ENCODE measurements at regions not wholly inside any gene's neighbourhood (a gene's known extent, or its start where the extent isn't known, plus 50 kb on each side); places are given as distances from the start of the nearest gene placed in this dataset.

GRCh38 chr21:25457946-25458345 lies 149.3 kb downstream of the MRPL39 start:
- Histone ChIP-seq H3K9ac (ENCODE audit: control insufficient read depth, extremely low read depth, insufficient read depth, low read length) (peak overlapping the region; percentile 20), H3K9me1 (ENCODE audit: control insufficient read depth, extremely low read depth, insufficient read depth, low read length) (no peaks in the 10 kb centered on the region), H3K79me2 (ENCODE audit: control insufficient read depth, insufficient read depth, low read length) (no peaks in the 10 kb centered on the region), H3K27ac (ENCODE audit: control insufficient read depth, insufficient read depth, low read length) (peak overlapping the region; percentile 57), H3K9me3 (ENCODE audit: control insufficient read depth, low read depth, low read length) (no peaks in the 10 kb centered on the region), H3K27me3 (ENCODE audit: control insufficient read depth, extremely low read depth, insufficient read depth, low read length) (no peaks in the 10 kb centered on the region), H3K4me1 (ENCODE audit: control insufficient read depth, extremely low read depth, insufficient read depth, low read length) (no peaks in the 10 kb centered on the region), H2AFZ (ENCODE audit: control insufficient read depth, low read length) (no peak overlapping the region), H3K36me3 (ENCODE audit: control insufficient read depth in 2 of 2, extremely low read depth in 1 of 2, insufficient read depth in 2 of 2, low read length in 2 of 2) (no peaks in the 10 kb centered on the region), H3K4me2 (ENCODE audit: control insufficient read depth, extremely low read depth, insufficient read depth, low read depth, low read length) (no peak overlapping the region), H3K4me3 (ENCODE audit: control insufficient read depth in 2 of 3, extremely low read depth in 1 of 3, insufficient read depth in 2 of 3, low read depth in 1 of 3, low read length in 3 of 3) (no peak overlapping the region), H4K20me1 (ENCODE audit: control insufficient read depth, extremely low read depth, insufficient read depth, low read length) (no peaks in the 10 kb centered on the region)
- dilution Hi-C loops (cut with MboI; ENCODE audit: extremely low pct_ligation_motif_present, low sequenced_read_pairs): no loop called here
- TF ChIP-seq CTCF (optimal IDR thresholded peaks at IDR 0.05 in 1 of 3, IDR thresholded peaks at IDR 0.05 in 1 of 3, conservative IDR thresholded peaks at IDR 0.05 in 1 of 3; ENCODE audit: extremely low read depth in 1 of 3, insufficient read depth in 2 of 3, low read length in 3 of 3) (no peak), EZH2 (IDR thresholded peaks at IDR 0.05; ENCODE audit: low read length) (no peak)
- DNase-seq (ENCODE audit: low read depth, low spot score) (no peak), FAIRE-seq (no peak)

DNA sequence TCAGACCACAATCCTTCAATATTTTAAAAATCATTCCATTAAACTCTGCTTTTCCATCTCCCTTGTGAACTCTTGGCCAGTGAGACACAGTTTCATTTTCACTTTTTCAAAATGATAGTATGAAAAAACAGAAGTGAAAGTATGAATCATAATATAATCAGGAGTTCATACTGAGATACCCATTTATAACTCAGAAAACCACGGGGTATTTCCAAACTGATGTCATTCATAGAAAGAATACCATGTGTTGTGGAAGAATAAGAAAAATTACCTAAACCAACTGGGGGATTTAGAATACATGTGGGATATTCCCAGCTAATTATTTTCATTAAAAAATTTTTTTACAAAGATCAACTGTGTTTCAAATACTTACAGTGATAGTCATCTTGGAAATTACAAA lies 149.9 kb downstream of the MRPL39 start:
- Histone ChIP-seq H3K9me3 (ENCODE audit: control insufficient read depth, low read depth, low read length) (no peaks in the 10 kb centered on the region), H3K4me3 (ENCODE audit: control insufficient read depth in 2 of 3, extremely low read depth in 1 of 3, insufficient read depth in 2 of 3, low read depth in 1 of 3, low read length in 3 of 3) (peak overlapping the region in 1 of 3 experiments; percentile 43), H3K79me2 (ENCODE audit: control insufficient read depth, insufficient read depth, low read length) (no peaks in the 10 kb centered on the region), H3K9ac (ENCODE audit: control insufficient read depth, extremely low read depth, insufficient read depth, low read length) (no peak overlapping the region), H3K27me3 (ENCODE audit: control insufficient read depth, extremely low read depth, insufficient read depth, low read length) (no peaks in the 10 kb centered on the region), H3K4me1 (ENCODE audit: control insufficient read depth, extremely low read depth, insufficient read depth, low read length) (no peaks in the 10 kb centered on the region), H3K9me1 (ENCODE audit: control insufficient read depth, extremely low read depth, insufficient read depth, low read length) (no peaks in the 10 kb centered on the region), H4K20me1 (ENCODE audit: control insufficient read depth, extremely low read depth, insufficient read depth, low read length) (no peaks in the 10 kb centered on the region), H3K4me2 (ENCODE audit: control insufficient read depth, extremely low read depth, insufficient read depth, low read depth, low read length) (peak overlapping the region; percentile 23), H2AFZ (ENCODE audit: control insufficient read depth, low read length) (peak overlapping the region; percentile 34), H3K36me3 (ENCODE audit: control insufficient read depth in 2 of 2, extremely low read depth in 1 of 2, insufficient read depth in 2 of 2, low read length in 2 of 2) (no peaks in the 10 kb centered on the region), H3K27ac (ENCODE audit: control insufficient read depth, insufficient read depth, low read length) (peak overlapping the region; percentile 57)
- dilution Hi-C loops (cut with MboI; ENCODE audit: extremely low pct_ligation_motif_present, low sequenced_read_pairs): no loop called here
- TF ChIP-seq CTCF (optimal IDR thresholded peaks at IDR 0.05 in 1 of 3, IDR thresholded peaks at IDR 0.05 in 1 of 3, conservative IDR thresholded peaks at IDR 0.05 in 1 of 3; ENCODE audit: extremely low read depth in 1 of 3, insufficient read depth in 2 of 3, low read length in 3 of 3): no peak
- no peak for TF ChIP-seq EZH2 (IDR thresholded peaks at IDR 0.05; ENCODE audit: low read length)
- FAIRE-seq (no peak), DNase-seq (ENCODE audit: low read depth, low spot score) (no peak)

Data from keratinocyte (primary cell).